Right atrium auricular region (tissue), 2 donors: ENCODE measurements at regions not wholly inside any gene's neighbourhood (a gene's known extent, or its start where the extent isn't known, plus 50 kb on each side); places are given as distances from the start of the nearest gene placed in this dataset.
"Not testable (repeated sequence)": the region's sequence is repeated elsewhere in the genome, so short reads cannot be mapped to it uniquely, and the experiment has no call there.

Experiments used
- DNase-seq: peaks from one replicate; pipeline ENCODE4 v3.0.0-alpha.2; 2019; ENCODE audit warnings: low spot score
- H3K27ac ChIP-seq, 2 donors: fragments of 200-600 bp; sonication (generic); 1 replicate in 1 of 2; 2 replicates in 1 of 2; pipeline ENCODE4 v1.5.1; 2016 to 2019
- H3K27me3 ChIP-seq, 2 donors: fragments of 200-600 bp; sonication (generic); one replicate each; pipeline versions ENCODE4 v1.5.1 to v1.6.0; 2017 to 2019
- H3K36me3 ChIP-seq: fragments of 200-600 bp; sonication (generic); one replicate; pipeline ENCODE4 v1.5.1; 2016
- H3K4me1 ChIP-seq, 2 donors: fragments of 200-600 bp; sonication (generic); one replicate each; pipeline versions ENCODE4 v1.5.1 to v1.6.0; 2017 to 2019
- H3K4me3 ChIP-seq, 2 donors: fragments of 200-600 bp; sonication (generic); 1 replicate in 1 of 2; 2 replicates in 1 of 2; pipeline ENCODE4 v1.5.1; 2017 to 2019; ENCODE audit warnings: mild to moderate bottlenecking in 1 of 2, moderate library complexity in 1 of 2
- H3K9me3 ChIP-seq, 2 donors: fragments of 200-600 bp; sonication (generic); one replicate each; pipeline ENCODE4 v1.5.1; 2019
- TF ChIP-seq, protein P1 (sequence below), 2 donors: fragments of 200-600 bp; sonication (generic); IDR thresholded peaks; one replicate each; pipeline ENCODE4 v1.5.1; 2019; ENCODE audit warnings: antibody characterized with exemption in 2 of 2

DNA sequence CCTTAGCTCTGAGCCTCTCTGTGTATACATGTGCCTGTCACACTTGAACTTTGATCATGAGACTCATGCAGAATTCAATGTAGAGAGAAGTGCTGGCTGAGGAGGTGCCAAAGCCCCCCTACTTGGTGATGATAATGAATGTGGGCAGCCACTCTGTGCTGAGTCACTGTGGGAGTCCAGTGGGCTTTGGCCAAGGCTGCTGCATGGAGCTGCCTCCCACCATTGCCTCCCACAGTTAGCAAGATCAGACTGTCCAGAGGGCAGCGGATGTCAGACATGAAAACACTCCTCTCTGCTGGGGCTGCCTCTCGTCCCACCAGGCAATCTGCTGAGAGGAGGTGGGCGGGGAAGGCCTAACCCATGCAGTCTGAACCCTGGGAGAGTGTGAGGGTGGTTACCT lies 180.3 kb downstream of the SH2D4B start:
- peak; percentile 18 for DNase-seq
- H3K27me3 ChIP-seq = no peaks in the 10 kb centered on the region
- no peaks in the 10 kb centered on the region for H3K4me1 ChIP-seq
- no peaks in the 10 kb centered on the region for H3K9me3 ChIP-seq
- H3K4me3 ChIP-seq = no peak overlapping the region
- H3K36me3 ChIP-seq = no peaks in the 10 kb centered on the region
- H3K27ac ChIP-seq = no peak overlapping the region
- TF ChIP-seq, protein P1, sequence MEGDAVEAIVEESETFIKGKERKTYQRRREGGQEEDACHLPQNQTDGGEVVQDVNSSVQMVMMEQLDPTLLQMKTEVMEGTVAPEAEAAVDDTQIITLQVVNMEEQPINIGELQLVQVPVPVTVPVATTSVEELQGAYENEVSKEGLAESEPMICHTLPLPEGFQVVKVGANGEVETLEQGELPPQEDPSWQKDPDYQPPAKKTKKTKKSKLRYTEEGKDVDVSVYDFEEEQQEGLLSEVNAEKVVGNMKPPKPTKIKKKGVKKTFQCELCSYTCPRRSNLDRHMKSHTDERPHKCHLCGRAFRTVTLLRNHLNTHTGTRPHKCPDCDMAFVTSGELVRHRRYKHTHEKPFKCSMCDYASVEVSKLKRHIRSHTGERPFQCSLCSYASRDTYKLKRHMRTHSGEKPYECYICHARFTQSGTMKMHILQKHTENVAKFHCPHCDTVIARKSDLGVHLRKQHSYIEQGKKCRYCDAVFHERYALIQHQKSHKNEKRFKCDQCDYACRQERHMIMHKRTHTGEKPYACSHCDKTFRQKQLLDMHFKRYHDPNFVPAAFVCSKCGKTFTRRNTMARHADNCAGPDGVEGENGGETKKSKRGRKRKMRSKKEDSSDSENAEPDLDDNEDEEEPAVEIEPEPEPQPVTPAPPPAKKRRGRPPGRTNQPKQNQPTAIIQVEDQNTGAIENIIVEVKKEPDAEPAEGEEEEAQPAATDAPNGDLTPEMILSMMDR (IDR thresholded peaks at IDR 0.05) = no peak

DNA sequence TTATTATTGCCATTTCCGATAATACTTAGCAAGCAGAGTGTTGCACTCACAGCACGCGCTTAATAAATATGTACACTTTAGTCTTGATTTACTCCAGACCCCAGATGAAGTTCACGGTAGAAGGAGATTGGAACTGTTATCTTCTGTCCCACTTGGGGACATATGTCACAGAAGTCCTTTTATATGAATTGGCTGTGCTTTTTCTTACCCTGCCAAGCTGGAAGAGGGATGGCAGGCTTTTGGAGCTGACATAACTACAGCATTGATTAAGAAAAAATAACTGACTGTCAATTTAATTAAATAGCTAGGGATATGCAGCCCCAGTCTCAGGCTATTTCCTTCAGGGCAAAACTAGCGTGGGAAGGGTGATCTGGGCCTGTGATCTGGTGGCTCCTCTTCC lies 182.2 kb downstream of the SH2D4B start:
- Histone ChIP-seq H3K4me1 (no peaks in the 10 kb centered on the region), H3K9me3 (no peaks in the 10 kb centered on the region), H3K36me3 (no peaks in the 10 kb centered on the region), H3K27ac (no peak overlapping the region), H3K27me3 (no peaks in the 10 kb centered on the region), H3K4me3 (no peak overlapping the region)
- DNase-seq = peak; percentile 26
- TF ChIP-seq, protein P1 (IDR thresholded peaks at IDR 0.05) = no peak

DNA sequence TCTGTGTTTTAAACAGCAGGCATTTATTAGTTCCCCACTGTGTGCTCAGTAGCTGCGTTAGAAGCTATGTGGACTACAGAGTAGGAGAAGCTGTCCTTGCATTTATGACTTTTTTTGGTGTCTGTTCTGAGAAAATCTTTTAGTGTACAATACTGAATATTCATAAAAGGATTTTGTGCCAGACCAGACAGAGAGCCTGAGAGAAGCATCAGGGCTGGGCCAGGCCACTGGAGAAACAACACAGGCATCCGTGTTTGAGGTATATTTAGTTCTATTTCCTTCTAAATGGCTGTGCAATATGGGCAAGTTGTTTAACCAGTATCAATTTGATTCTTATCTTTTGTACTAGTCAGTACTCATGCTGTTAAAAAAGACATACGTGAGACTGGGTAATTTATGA lies 182.8 kb downstream of the SH2D4B start:
- Histone ChIP-seq H3K36me3 (no peaks in the 10 kb centered on the region), H3K27me3 (no peaks in the 10 kb centered on the region), H3K4me1 (no peaks in the 10 kb centered on the region), H3K27ac (no peak overlapping the region), H3K9me3 (no peaks in the 10 kb centered on the region), H3K4me3 (no peak overlapping the region)
- TF ChIP-seq, protein P1 (IDR thresholded peaks at IDR 0.05) = no peak
- peak; percentile 26 for DNase-seq

DNA sequence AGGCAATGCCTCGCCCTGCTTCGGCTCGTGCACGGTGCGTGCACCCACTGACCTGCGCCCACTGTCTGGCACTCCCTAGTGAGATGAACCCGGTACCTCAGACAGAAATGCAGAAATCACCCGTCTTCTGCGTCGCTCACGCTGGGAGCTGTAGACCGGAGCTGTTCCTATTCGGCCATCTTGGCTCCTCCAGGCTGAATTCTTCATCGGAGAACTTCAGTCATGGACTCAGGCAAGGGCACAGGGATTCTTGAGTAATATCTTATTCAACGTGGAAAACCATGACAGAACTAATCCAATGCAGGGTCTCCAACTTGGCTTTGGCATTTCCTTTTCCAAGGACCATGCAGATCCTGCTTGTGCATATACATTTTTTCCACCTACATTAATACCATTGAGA lies 190.7 kb downstream of the SH2D4B start:
- not testable (repeated sequence) for H3K36me3 ChIP-seq, H3K4me1 ChIP-seq, DNase-seq, H3K27ac ChIP-seq, H3K4me3 ChIP-seq, H3K9me3 ChIP-seq, H3K27me3 ChIP-seq

DNA sequence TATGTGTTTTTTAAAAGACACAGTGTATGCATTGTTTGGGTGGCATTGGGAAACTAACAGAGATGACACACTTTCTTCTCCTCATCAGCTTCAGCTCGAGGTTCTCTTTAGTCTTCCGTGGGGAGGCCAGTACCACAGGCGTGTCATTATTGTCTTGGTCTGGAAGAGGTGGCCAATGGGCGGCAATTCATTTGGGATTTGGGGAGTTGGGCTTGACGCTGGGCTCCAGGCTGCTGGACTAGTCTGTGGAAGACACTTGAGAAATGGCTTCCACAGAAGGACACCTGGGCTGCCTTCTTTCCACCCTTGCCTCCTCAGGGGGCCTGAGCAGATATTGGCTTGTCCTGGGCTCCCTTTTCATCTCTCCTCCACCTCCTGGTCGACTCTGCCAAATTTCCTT lies 192.2 kb downstream of the SH2D4B start:
- H3K36me3 ChIP-seq = no peaks in the 10 kb centered on the region
- H3K27me3 ChIP-seq = no peaks in the 10 kb centered on the region
- H3K27ac ChIP-seq = no peak overlapping the region
- no peaks in the 10 kb centered on the region for H3K9me3 ChIP-seq
- peak; percentile 52 for DNase-seq
- TF ChIP-seq, protein P1 (IDR thresholded peaks at IDR 0.05) = no peak
- no peak overlapping the region for H3K4me3 ChIP-seq
- no peaks in the 10 kb centered on the region for H3K4me1 ChIP-seq

DNA sequence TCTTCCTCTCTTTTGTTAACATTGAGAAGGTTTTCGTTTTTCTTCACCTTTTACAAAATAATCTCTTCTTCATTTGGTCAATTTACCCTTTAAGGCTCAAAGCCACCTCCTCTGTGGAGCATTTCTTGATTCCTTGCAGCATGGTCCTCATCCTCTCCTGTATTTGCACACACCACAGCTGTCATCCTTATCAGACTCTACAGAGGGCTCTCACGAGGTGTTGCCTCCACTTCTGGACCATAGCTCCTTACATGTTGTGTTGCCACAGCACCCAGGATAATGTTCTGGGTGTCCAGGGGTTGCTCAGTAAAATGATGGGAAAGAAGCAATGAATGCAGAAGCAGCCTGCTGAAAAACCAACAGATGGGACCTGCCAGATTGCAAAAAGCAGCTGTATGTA lies 192.8 kb downstream of the SH2D4B start:
- H3K36me3 ChIP-seq = no peaks in the 10 kb centered on the region
- TF ChIP-seq, protein P1 (IDR thresholded peaks at IDR 0.05) = no peak
- no peaks in the 10 kb centered on the region for H3K27me3 ChIP-seq
- DNase-seq = peak; percentile 18
- H3K9me3 ChIP-seq = no peaks in the 10 kb centered on the region
- no peaks in the 10 kb centered on the region for H3K4me1 ChIP-seq
- no peak overlapping the region for H3K4me3 ChIP-seq
- no peak overlapping the region for H3K27ac ChIP-seq
